NCI-H774 (cell line): ENCODE measurements at regions not wholly inside any gene's neighbourhood (a gene's known extent, or its start where the extent isn't known, plus 50 kb on each side); places are given as distances from the start of the nearest gene placed in this dataset.
A peak's percentile ranks its signal among the peaks of the same experiment; 100 is the strongest.
"Not testable (repeated sequence)": the region's sequence is repeated elsewhere in the genome, so short reads cannot be mapped to it uniquely, and the experiment has no call there.

Source experiments
- DNase-seq: peaks from one replicate; lab custom pipeline; 2025; lab: John Stamatoyannopoulos, UW

DNA sequence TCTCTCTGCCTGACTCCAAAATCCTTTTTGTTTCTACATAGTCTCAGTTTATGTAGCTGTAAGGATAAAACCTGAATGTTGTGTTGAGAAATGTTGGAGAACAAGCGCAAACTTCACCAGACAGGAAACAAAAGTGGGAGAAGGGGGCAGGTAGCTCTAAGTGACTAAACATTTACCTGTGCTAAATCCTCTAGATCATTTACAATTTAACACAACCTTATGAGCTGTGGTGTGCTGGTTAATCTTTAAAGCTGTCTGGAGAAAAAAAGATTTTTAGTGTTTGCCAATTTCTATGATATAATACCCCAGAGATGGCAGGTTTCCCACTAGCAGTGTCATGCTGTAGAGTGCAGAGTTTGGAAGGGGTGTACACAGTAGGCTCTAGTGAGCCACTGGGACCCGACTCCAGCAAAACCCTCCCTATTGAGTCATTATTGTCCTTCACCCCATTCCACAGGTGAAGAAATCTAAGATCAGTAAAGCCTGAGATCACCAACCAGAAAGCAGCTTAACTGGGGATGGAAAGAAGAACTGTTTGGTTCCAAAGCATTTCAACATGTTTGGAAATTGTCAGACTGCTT is 992.0 kb downstream of the DCDC2C start:
- DNase-seq = no peak

DNA sequence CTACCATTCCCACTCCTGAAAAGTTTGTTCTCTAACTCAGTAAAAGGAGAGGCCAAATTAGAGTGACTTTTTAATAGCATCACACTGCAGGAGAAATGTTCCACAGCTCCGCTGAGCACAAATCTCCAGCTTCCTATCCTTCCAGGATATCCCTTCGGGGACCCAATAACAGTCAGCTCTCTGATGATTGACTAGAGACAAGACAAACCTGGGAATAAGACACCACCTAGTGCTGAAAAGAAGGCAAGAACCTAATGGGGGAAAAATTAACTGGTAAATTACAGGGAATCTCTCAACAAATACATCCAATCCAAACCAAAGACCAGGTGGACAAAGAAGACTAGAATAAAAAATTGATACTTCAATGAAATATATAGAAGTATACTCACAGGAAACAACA is 977.1 kb upstream of the SOX11 start:
- no peak for DNase-seq

- DNase-seq = no peak
Measured at GRCh38 chr2:4718777-4719176, 973.4 kb upstream of the SOX11 start.

DNA sequence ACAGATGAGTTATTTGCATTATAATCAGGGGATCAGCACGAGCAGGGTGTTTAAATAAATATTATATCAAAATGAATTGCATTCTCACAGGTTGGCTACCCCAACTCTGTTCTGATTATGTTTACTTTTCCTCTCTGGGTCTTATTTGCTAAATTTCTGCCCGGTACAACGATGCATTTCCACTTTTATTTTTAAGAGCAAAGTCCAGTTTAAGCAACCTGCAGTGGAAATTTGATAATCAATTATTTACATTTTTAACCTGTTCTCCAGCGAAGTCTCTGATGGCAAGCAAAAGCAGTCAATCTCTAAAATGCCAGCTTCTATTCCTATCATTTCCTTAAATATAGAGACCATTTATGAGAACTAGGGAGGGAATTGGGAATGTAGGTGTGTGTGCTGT is 966.6 kb upstream of the SOX11 start:
- DNase-seq = no peak

- DNase-seq = no peak
Measured at GRCh38 chr2:4732560-4732959, 959.6 kb upstream of the SOX11 start.

DNA sequence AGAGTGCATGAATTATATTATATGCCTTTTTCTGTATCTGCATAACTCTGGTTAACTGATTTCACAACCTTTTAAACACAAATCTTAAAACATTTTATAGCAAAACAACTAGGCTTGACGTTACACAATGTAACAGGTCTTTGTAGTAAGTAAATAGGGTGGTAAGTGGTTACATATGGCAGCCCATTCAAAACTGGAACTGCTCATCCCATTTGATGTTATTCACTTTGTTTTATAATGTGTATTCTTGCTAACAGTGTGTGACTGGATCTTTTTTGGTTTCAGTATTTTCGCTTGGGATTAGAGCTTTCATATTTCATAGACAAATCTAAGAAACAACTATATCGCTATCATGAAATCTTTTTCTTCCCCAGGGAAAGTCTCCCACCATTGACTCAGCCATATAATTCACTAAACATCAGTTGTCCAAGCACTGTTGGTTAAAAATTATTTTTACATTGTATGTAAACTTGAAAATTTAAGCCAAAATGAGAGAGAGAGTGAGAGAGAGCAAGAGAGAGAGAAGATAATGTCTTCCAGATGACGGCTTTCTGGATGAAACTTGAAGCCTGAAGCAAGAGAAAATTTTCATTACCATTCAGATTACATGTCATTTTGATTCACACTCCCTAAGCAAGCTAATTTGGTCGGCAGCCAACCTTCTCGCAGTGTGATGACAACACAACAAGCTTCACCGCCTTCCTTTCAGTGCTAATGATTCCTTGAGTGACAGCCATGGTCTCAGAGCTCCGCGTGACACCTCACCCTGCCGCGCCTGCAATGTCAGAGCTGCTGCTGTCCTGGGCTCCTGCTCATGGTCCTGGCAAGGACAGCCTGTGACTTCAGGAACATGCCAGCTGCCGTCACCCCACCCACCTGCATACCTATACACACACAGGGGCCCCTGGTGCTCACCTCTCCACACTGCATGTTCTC is 946.9 kb upstream of the SOX11 start:
- no peak for DNase-seq

DNA sequence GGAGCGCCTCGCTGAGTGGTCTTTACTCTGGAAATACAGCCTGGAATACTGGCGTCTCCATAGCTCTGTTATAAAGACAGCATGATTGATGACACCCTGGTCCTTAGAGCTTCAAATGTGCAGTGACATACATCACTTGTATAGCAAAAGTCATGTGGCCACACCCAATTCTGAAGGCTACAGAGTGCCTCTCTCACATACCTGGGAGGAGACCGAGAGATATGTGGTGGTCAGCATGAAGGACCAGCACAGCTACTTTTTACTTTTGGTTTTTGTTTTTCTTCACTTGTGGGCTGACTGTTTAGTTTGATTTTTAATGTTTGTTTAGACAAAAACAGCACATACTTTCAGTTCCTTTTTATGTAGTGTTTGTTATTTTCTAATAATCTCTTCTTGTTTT is 938.5 kb upstream of the SOX11 start:
- DNase-seq = no peak

DNA sequence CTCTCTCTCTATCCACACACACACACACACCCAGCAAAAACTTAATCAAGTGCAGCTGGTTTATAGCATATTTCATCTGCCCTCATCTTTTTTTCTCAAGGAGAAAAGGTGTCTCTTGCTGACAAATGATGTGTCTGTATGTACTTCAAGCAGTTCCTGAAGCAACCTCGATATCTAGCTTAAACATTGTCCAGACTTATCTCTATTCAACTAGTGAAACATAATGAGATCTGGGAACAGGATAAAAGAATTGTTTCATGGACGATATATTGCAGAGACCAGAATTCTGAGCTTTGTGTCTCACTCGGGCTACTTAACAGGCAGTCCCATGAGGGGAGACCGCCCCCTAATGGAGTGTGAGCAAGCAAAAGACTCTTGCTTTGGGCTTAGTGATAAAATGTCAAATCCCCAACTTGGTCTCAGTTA is 929.2 kb upstream of the SOX11 start:
- DNase-seq = peak; percentile 19

DNA sequence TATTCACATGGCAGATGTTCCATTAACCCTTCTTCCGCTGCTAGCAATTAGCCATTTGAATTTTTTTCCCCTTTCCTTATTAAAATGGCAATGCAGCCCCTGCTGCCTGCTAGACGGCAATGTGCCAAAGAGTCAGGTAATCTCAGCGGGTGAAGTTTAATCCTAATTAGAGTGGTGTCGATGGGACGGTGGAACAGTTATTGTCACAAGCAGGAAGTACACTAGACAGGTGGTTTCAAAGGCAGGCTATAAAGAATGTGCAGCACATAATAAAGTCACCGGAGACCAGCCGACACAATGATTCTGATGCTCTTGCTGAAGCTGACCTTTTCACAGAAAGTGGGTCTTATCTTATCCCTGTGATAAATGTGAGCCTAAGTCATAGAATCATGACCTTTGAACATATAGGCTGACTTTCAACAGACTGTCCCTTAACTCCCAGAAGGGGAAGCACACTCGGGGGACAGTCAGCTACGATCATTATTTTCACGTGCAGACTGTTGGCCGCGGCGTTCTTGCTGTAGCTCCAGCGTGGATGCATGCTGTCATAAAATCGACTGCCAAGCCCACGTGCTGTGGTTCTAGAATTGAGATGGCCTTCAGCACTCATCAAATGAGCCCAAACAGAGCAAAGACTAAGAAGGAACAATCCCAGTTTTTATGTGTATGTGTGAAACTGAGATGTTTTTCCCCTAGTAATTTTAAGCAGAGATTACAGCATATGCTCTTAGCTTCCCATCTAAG is 926.2 kb upstream of the SOX11 start:
- DNase-seq = no peak

DNA sequence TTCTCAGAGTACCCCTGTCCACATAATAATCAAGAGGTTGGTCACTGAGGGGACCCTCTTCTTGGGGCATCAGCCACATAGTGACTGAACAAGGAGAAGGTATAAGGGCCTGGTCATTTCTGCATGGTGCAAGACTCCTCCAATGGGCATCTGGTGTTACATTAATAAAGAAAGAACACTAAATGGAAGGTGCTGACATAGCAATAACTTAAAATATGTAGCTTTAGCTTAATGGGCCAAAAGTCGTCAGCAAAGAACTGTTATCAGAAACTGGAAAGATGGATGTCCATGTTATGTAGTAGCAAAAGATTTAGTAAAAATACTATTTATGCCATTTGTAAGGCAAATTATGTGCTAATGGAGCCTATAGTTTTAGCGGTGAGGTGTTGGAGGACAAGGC is 916.5 kb upstream of the SOX11 start:
- DNase-seq = no peak

DNA sequence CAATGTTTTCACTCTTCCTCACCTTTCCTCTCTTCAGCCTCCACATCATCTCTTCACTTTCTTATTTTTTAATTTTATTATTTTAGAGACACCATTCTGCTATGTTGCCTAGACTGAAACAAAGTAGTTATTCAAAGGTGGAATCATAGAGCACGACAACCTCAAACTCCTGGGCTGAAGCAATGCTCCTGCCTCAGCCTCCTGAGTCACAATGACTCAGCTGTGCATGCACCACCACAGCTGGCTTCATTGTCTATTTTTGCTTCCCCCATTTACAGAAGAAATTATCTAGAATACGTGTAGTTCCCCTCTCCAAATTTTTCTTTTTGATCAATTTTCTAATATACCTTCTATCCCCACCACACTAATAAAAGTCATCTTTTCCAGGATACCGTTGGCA is 911.5 kb upstream of the SOX11 start:
- DNase-seq = no peak

GRCh38 chr2:4782647-4783046 is 909.5 kb upstream of the SOX11 start:
- no peak for DNase-seq

DNA sequence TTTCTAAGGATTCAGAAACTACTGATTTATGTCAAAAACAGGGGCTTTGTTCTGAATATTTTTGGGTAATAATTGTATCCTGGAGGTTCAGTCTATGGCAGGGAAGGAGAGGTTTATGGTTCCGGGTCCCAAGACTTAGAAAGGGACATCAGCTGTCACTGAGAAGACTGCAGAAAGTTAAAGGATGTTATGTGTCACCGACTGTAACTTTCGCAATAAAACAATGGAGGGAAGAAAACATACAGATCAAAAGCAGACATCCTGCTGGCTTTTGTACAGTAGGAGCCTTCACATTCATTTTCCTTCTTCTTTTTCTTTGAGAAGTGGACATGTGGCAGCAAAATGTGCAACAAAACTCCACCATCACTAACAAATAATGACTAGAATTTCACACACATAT is 900.7 kb upstream of the SOX11 start:
- DNase-seq = no peak

- DNase-seq = no peak
Measured at GRCh38 chr2:4792126-4792525, 900.1 kb upstream of the SOX11 start.

GRCh38 chr2:4803396-4803795 is 888.8 kb upstream of the SOX11 start:
- DNase-seq = no peak

DNA sequence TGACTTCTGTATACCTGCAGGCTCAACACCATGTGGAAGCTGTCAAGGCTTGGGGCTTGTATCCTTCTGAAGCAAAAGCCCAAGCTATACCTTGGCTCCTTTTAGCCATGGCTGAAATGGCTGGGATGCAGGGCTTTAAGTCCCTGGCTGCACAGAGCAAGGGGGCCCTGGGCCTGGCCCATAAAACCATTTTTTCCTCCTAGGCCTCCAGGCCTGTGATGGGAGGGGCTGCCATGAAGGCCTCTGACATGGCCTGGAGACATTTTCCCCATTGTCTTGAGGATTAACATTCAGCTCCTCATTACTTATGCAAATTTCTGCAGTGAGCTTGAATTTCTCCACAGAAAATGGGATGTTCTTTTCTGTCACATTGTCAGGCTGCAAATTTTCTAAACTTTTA is 878.0 kb upstream of the SOX11 start:
- not testable (repeated sequence) for DNase-seq

- DNase-seq = no peak
Measured at GRCh38 chr2:4827836-4828235, 864.3 kb upstream of the SOX11 start.

DNA sequence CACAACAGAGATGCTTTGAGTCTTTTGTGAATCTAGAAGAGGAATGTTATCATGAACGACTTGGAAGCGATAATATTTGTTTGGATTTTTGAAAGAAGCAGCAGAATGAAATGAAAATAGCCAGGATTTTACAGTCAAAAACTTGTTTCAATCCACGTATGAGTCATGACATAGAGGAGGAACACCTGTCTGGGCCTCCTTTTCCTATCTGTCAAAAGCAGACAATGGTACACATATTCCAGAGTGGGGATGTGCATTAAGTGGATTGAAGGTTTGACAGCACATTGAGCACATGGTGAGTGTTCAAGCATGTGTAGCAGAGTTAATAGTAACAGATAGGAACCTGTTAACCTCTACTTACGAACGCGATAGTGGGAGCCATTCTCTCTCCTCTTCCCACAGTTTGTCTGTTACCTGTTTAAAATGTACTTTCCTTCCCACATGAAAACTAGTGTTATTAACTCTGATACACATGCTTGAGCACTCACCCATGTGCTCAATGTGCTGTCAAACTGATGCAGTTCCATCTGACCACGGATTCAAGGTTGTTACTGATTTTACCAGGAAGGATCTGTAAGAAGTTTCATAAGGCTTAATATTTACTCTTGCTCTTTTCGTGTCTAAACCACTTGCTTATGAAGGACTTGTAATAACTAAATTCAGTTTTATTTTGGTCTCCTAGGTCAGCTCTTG is 863.4 kb upstream of the SOX11 start:
- DNase-seq = no peak

GRCh38 chr2:4831751-4832150 is 860.4 kb upstream of the SOX11 start:
- no peak for DNase-seq

- DNase-seq = no peak
Measured at GRCh38 chr2:4832642-4833041, 859.5 kb upstream of the SOX11 start.

DNA sequence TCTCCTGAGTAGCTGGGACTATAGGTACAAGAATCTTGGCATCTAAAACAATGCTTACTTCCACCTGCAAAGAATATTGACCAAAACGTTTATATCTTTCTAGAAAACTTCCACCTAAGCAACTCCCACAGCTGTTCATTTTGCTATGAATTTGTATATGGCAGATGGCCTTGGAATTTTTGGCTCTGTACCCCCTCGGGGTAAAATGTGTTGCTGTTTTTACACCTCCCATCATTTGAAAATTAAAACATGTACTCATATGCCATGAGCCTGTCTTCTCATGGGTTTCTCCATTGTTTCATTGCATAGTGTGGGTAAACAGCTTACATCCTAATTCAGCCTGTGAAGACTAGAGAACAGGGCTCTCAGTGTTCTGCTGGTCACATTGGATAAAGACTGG is 853.6 kb upstream of the SOX11 start:
- no peak for DNase-seq

GRCh38 chr2:4840791-4841190 is 851.4 kb upstream of the SOX11 start:
- DNase-seq = no peak
